ENCODE measurements at regions not wholly inside any gene's neighbourhood (a gene's known extent, or its start where the extent isn't known, plus 50 kb on each side); places are given as distances from the start of the nearest gene placed in this dataset.
A peak's percentile ranks its signal among the peaks of the same experiment; 100 is the strongest.

DNA sequence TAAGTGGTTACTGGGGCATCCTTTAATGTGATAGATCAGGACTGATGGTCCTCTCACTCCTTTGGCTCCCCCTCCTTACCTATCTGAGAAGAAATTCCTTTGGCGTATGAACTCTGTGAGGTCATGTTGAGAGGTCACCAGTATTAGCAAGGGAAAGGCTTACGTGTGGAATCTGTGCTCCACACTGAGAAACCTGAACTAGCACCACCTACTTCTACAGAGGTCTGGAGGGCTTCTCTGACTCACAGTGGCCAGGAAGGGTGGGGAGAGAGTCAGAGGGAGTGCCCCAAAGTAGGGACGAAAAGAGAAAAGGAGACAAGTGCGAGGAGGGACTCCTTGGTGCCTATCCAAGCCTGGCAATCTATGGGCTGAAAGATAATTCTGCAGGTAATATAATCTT lies 348.6 kb downstream of the TNS1 start:
- TF ChIP-seq POLR2AphosphoS5 (IDR thresholded peaks at IDR 0.05; ENCODE audit: borderline replicate concordance, low read depth, low read length) (no peak), FOXP2 (optimal IDR thresholded peaks at IDR 0.05; ENCODE audit: control extremely low read depth, extremely low read length, insufficient read depth) (no peak), EZH2 (IDR thresholded peaks at IDR 0.05) (no peak)
- no peak overlapping the region for H3K9ac ChIP-seq (ENCODE audit: insufficient read length)
- no peak for DNase-seq (ENCODE audit: low read depth, low spot score)

DNA sequence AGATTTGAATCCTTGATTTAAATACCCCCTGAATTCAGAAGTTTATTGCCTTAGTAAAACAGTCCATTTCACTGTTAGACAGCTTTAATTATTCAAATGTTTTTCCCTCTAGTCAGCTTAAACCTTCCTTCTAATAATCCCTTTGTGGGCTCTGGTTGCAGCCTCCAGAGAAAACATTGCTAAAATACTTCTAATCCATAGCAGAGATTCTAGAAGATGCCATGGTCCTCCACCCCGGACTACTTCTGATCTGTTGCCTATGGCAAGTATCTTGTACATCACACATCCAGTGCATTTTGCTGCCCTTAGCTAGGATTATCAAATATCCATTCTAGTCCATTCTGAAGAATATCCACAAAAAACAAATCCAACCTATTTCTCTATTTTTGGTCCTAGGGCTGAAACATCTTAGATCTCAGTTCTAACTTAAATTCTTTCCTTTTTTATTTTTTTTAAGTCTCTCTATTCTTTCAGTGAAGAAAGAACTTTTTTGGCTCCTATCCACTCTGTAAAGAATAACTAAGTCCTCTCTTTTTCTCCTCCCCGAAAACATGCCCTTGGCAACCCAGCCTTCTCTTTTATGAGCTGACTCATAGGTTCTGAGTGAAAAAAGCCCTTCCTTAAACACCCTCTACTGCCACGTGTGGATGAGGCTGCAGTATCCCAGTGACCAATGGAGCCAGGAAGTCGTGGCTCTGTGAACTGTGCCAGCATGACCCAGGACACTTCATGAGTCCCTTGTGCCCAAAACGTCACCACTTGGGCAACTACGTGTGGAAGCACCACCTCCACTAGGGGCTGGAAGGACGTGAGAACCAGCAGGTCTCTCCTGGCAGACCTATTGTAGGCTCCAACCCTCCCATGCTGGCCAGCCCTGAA lies 349.8 kb downstream of the TNS1 start:
- H3K4me3 ChIP-seq: no peak overlapping the region
- H3K36me3 ChIP-seq (ENCODE audit: insufficient read depth, low read length): no peaks in the 10 kb centered on the region
- no peak overlapping the region for H3K27ac ChIP-seq
- H3K9me3 ChIP-seq (ENCODE audit: low read depth, low read length): no peaks in the 10 kb centered on the region
- no peak overlapping the region for H3K9ac ChIP-seq (ENCODE audit: insufficient read length)
- DNase-seq (ENCODE audit: low read depth, low spot score): no peak
- TF ChIP-seq FOXP2 (optimal IDR thresholded peaks at IDR 0.05; ENCODE audit: control extremely low read depth, extremely low read length, insufficient read depth) (no peak), POLR2AphosphoS5 (IDR thresholded peaks at IDR 0.05; ENCODE audit: borderline replicate concordance, low read depth, low read length) (no peak), EZH2 (IDR thresholded peaks at IDR 0.05) (no peak)

More for the DNA sequence above, 348.6 kb downstream of the TNS1 start:
- no peak overlapping the region for H3K27ac ChIP-seq
- no peaks in the 10 kb centered on the region for H3K9me3 ChIP-seq (ENCODE audit: low read depth, low read length)
- H3K4me3 ChIP-seq: no peak overlapping the region
- no peaks in the 10 kb centered on the region for H3K36me3 ChIP-seq (ENCODE audit: insufficient read depth, low read length)

DNA sequence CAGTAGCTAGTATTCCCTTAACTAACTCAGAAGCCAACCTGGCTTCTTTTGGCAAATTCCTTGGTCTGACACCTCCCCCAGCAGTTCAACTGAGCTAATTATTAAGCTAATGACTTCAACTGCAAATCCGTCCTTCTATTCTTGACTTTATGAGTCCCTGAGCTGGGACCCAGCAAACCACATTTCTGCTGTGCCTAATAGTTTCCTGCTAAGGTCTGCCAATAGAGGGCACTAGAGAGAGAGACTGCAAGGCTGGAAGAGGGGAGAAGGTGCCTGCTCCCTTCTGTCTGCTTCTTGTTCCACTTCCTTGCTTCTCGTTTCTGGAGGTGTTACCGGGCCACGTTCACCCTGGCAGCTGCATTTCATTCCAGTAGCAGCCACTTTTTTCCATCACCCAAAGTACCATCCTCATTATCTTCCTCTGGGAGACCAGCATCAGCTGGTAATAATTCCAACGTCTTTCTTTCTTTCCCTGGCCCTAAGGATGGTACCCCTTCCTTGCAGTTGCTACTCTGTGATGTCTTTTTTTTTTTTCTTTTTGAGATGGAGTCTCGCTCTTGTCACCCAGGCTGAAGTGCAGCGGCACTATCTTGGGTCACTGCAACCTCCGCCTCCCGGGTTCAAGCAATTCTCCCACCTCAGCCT lies 352.0 kb downstream of the TNS1 start:
- no peak overlapping the region for H3K9ac ChIP-seq (ENCODE audit: insufficient read length)
- TF ChIP-seq FOXP2 (optimal IDR thresholded peaks at IDR 0.05; ENCODE audit: control extremely low read depth, extremely low read length, insufficient read depth): no peak
- TF ChIP-seq EZH2 (IDR thresholded peaks at IDR 0.05): no peak
- TF ChIP-seq POLR2AphosphoS5 (IDR thresholded peaks at IDR 0.05; ENCODE audit: borderline replicate concordance, low read depth, low read length): no peak
- H3K36me3 ChIP-seq (ENCODE audit: insufficient read depth, low read length): no peaks in the 10 kb centered on the region
- DNase-seq (ENCODE audit: low read depth, low spot score): peak; percentile 45
- no peak overlapping the region for H3K4me3 ChIP-seq
- no peaks in the 10 kb centered on the region for H3K9me3 ChIP-seq (ENCODE audit: low read depth, low read length)
- no peak overlapping the region for H3K27ac ChIP-seq

DNA sequence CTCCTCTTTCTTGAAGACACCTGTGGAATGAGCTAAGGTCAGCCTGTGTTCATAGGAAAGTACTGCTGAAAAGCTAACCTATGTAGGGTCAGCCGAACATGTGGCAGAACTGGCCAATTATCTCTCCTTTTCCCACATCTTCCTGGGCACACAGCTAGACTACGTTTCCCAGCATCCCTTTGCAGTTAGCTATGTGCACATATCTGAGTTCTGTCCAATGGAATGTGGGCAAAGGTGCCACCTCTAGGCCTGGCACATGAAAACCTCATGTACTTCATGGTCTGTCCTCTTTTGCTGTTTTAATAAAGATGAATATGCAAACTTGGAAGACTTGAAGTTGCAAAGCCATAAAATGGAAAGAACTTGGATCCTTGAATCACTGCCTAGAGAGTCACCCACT lies 352.6 kb downstream of the TNS1 start:
- Histone ChIP-seq H3K4me3 (no peak overlapping the region), H3K9me3 (ENCODE audit: low read depth, low read length) (no peaks in the 10 kb centered on the region), H3K9ac (ENCODE audit: insufficient read length) (no peak overlapping the region), H3K27ac (no peak overlapping the region), H3K36me3 (ENCODE audit: insufficient read depth, low read length) (no peaks in the 10 kb centered on the region)
- DNase-seq (ENCODE audit: low read depth, low spot score): no peak
- TF ChIP-seq FOXP2 (optimal IDR thresholded peaks at IDR 0.05; ENCODE audit: control extremely low read depth, extremely low read length, insufficient read depth): no peak
- no peak for TF ChIP-seq POLR2AphosphoS5 (IDR thresholded peaks at IDR 0.05; ENCODE audit: borderline replicate concordance, low read depth, low read length)
- TF ChIP-seq EZH2 (IDR thresholded peaks at IDR 0.05): no peak

DNA sequence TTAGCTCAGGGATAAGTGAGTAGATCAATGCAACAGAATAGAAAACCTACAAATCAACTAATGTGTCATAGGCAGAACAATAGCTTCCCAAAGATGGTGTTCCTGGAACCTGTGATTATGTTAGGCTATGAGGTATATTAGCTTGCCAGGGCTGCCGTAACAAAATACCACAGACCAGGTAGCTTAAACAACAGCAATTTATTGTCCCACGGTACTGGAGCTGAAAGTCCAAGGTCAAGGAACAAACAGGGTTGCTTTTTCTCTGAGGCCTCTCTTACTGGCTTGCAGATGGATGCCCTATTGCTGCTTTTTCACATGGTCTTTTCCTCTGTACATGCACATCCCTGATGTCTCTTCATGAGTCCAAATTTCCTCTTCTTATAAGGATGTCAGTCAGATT lies 354.9 kb downstream of the TNS1 start:
- H3K4me3 ChIP-seq: no peak overlapping the region
- TF ChIP-seq POLR2AphosphoS5 (IDR thresholded peaks at IDR 0.05; ENCODE audit: borderline replicate concordance, low read depth, low read length) (no peak), FOXP2 (optimal IDR thresholded peaks at IDR 0.05; ENCODE audit: control extremely low read depth, extremely low read length, insufficient read depth) (no peak), EZH2 (IDR thresholded peaks at IDR 0.05) (no peak)
- no peak overlapping the region for H3K9ac ChIP-seq (ENCODE audit: insufficient read length)
- no peak overlapping the region for H3K27ac ChIP-seq
- no peaks in the 10 kb centered on the region for H3K9me3 ChIP-seq (ENCODE audit: low read depth, low read length)
- H3K36me3 ChIP-seq (ENCODE audit: insufficient read depth, low read length): no peaks in the 10 kb centered on the region
- no peak for DNase-seq (ENCODE audit: low read depth, low spot score)

DNA sequence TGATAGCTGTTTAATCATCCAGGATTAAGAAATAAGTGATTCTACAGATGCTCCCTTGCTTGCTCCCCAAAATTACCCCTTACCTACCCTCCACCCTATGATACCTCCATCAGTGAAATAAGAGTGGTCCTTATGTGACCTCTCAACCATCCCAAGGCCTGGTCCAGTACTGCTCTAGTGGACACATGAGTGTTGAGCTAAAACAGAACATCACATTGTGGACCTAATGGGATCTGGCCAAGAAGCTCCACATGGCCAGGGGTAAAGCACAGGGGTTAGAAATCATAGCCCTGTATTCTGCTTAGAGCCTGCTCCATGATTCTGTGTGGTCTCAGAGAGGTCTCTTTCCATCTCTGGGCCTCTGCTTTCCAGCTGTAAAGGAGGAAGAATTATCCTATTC lies 355.6 kb downstream of the TNS1 start:
- no peak overlapping the region for H3K27ac ChIP-seq
- H3K4me3 ChIP-seq: no peak overlapping the region
- H3K9me3 ChIP-seq (ENCODE audit: low read depth, low read length): no peaks in the 10 kb centered on the region
- no peak overlapping the region for H3K9ac ChIP-seq (ENCODE audit: insufficient read length)
- no peak for TF ChIP-seq POLR2AphosphoS5 (IDR thresholded peaks at IDR 0.05; ENCODE audit: borderline replicate concordance, low read depth, low read length)
- TF ChIP-seq EZH2 (IDR thresholded peaks at IDR 0.05): no peak
- no peak for TF ChIP-seq FOXP2 (optimal IDR thresholded peaks at IDR 0.05; ENCODE audit: control extremely low read depth, extremely low read length, insufficient read depth)
- H3K36me3 ChIP-seq (ENCODE audit: insufficient read depth, low read length): no peaks in the 10 kb centered on the region
- no peak for DNase-seq (ENCODE audit: low read depth, low spot score)

DNA sequence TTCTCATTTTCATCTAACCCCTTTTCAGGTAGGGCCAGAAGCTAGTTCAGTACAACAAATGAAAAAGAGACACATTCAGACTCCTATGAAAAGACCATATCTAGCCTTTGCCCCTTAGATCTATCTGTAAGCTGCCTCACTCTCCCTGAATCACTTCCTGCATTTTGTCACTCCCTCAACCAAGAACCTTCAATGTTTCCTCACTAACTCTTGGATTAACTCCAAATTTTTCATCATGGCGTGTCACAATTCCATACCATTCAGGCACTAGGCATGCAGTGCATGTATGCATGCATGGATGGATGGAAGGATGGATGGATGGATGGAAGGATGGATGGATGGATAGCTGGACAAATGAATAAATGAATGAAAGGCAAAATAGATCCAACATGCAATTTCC lies 356.9 kb downstream of the TNS1 start:
- TF ChIP-seq EZH2 (IDR thresholded peaks at IDR 0.05) (no peak), FOXP2 (optimal IDR thresholded peaks at IDR 0.05; ENCODE audit: control extremely low read depth, extremely low read length, insufficient read depth) (no peak), POLR2AphosphoS5 (IDR thresholded peaks at IDR 0.05; ENCODE audit: borderline replicate concordance, low read depth, low read length) (no peak)
- Histone ChIP-seq H3K27ac (no peak overlapping the region), H3K4me3 (no peak overlapping the region), H3K9me3 (ENCODE audit: low read depth, low read length) (no peaks in the 10 kb centered on the region), H3K9ac (ENCODE audit: insufficient read length) (no peak overlapping the region), H3K36me3 (ENCODE audit: insufficient read depth, low read length) (no peaks in the 10 kb centered on the region)
- DNase-seq (ENCODE audit: low read depth, low spot score): no peak

DNA sequence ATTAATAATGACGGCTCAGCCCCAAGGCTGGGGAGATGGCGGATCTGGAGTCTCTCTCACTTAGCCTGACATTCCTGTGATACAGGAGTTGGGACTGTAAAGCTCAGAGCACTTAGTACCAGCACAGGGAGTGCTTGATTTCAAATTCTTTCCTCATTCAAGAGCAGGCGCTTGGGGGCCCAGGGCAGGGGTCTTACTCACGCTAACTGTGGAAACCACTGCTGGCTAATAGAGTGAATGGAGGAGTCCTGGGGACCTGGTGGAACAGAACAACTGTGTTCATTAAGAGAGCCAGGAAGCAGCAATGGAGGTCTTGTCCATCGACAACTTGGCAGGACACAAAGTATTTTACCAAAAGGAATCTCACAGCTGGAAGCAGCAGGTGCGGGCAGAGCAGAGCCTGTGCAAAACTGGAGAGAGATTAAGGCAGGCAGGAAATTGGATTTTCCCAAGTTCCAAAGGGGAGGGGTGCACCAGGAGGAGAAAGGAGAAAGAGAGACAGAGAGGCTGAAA lies 358.9 kb downstream of the TNS1 start:
- TF ChIP-seq FOXP2 (optimal IDR thresholded peaks at IDR 0.05; ENCODE audit: control extremely low read depth, extremely low read length, insufficient read depth) (no peak), EZH2 (IDR thresholded peaks at IDR 0.05) (no peak), POLR2AphosphoS5 (IDR thresholded peaks at IDR 0.05; ENCODE audit: borderline replicate concordance, low read depth, low read length) (no peak)
- Histone ChIP-seq H3K27ac (no peak overlapping the region), H3K36me3 (ENCODE audit: insufficient read depth, low read length) (no peaks in the 10 kb centered on the region), H3K9me3 (ENCODE audit: low read depth, low read length) (no peaks in the 10 kb centered on the region), H3K4me3 (no peak overlapping the region), H3K9ac (ENCODE audit: insufficient read length) (no peak overlapping the region)
- no peak for DNase-seq (ENCODE audit: low read depth, low spot score)

Measured in SK-N-MC (cell line).